Keratinocyte (primary cell): ENCODE measurements at regions not wholly inside any gene's neighbourhood (a gene's known extent, or its start where the extent isn't known, plus 50 kb on each side); places are given as distances from the start of the nearest gene placed in this dataset.

Experiments
- DNase-seq: peaks from one replicate; pipeline ENCODE4 v3.0.0-alpha.2; 2011; ENCODE audit warnings: low read depth, missing footprints, low spot score
- FAIRE-seq: peaks from 2 replicates; lab custom pipeline; 2011; peaks lifted over from hg19 to GRCh38; lab: Jason Lieb, UNC
- H2AFZ ChIP-seq: 2 replicates; pipeline ENCODE4 v1.6.0; 2012; ENCODE audit warnings: low read length, control low read depth, inconsistent platforms; ENCODE audit not compliant: control insufficient read depth
- H3K27ac ChIP-seq: 2 replicates; pipeline ENCODE4 v1.5.1; 2011; ENCODE audit warnings: low read length; ENCODE audit not compliant: control insufficient read depth, insufficient read depth
- H3K27me3 ChIP-seq: 3 replicates; pipeline ENCODE4 v1.6.0; 2011; ENCODE audit warnings: low read length; ENCODE audit not compliant: control insufficient read depth, insufficient read depth; ENCODE audit errors: extremely low read depth
- H3K36me3 ChIP-seq, 2 experiments: 2 replicates in 1 of 2; 3 replicates in 1 of 2; pipeline ENCODE4 v1.5.1; 2011; ENCODE audit warnings: low read length in 2 of 2, mild to moderate bottlenecking in 1 of 2; ENCODE audit not compliant: control insufficient read depth in 2 of 2, insufficient read depth in 2 of 2; ENCODE audit errors: extremely low read depth in 1 of 2
- H3K4me1 ChIP-seq: 3 replicates; pipeline ENCODE4 v1.5.1; 2011; ENCODE audit warnings: low read length; ENCODE audit not compliant: control insufficient read depth, insufficient read depth; ENCODE audit errors: extremely low read depth
- H3K4me2 ChIP-seq: 3 replicates; pipeline ENCODE4 v1.6.0; 2011; ENCODE audit warnings: low read depth, low read length; ENCODE audit not compliant: control insufficient read depth, insufficient read depth; ENCODE audit errors: extremely low read depth
- H3K4me3 ChIP-seq, 3 experiments: fragments of 200-600 bp in 1 of 3; sonication (generic) in 1 of 3; 2 replicates in 2 of 3; 3 replicates in 1 of 3; pipeline ENCODE4 v1.5.1; 2011 to 2016; ENCODE audit warnings: low read length in 3 of 3, mild to moderate bottlenecking in 3 of 3, control low read depth in 2 of 3, inconsistent platforms in 1 of 3, low read depth in 1 of 3, mixed read lengths in 1 of 3, mixed run types in 1 of 3, moderate library complexity in 1 of 3; ENCODE audit not compliant: control insufficient read depth in 2 of 3, insufficient read depth in 2 of 3; ENCODE audit errors: extremely low read depth in 1 of 3
- H3K79me2 ChIP-seq: 2 replicates; pipeline ENCODE4 v1.6.0; 2012; ENCODE audit warnings: low read length; ENCODE audit not compliant: control insufficient read depth, insufficient read depth
- H3K9ac ChIP-seq: 3 replicates; pipeline ENCODE4 v1.6.0; 2011; ENCODE audit warnings: low read length; ENCODE audit not compliant: control insufficient read depth, insufficient read depth; ENCODE audit errors: extremely low read depth
- H3K9me1 ChIP-seq: 3 replicates; pipeline ENCODE4 v1.6.0; 2011; ENCODE audit warnings: low read length; ENCODE audit not compliant: control insufficient read depth, insufficient read depth; ENCODE audit errors: extremely low read depth
- H3K9me3 ChIP-seq: 2 replicates; pipeline ENCODE4 v1.5.1; 2012; ENCODE audit warnings: low read depth, low read length; ENCODE audit not compliant: control insufficient read depth
- H4K20me1 ChIP-seq: 3 replicates; pipeline ENCODE4 v1.6.0; 2011; ENCODE audit warnings: low read length; ENCODE audit not compliant: control insufficient read depth, insufficient read depth; ENCODE audit errors: extremely low read depth
- CTCF ChIP-seq, 3 experiments: IDR thresholded peaks in 1 of 3; conservative IDR thresholded peaks in 1 of 3; optimal IDR thresholded peaks in 1 of 3; 2 replicates in 2 of 3; 3 replicates in 1 of 3; pipeline versions ENCODE3 to v1.5.1; 2011; ENCODE audit warnings: low read length in 3 of 3, mild to moderate bottlenecking in 3 of 3, moderate library complexity in 2 of 3, control low read depth in 1 of 3, inconsistent platforms in 1 of 3; ENCODE audit not compliant: insufficient read depth in 2 of 3; ENCODE audit errors: extremely low read depth in 1 of 3
- EZH2 ChIP-seq: IDR thresholded peaks from one replicate; pipeline ENCODE4 v1.6.1; 2012; ENCODE audit warnings: inconsistent platforms, mild to moderate bottlenecking, low read length, moderate library complexity
- dilution Hi-C: fragments of 300-500 bp; cut with MboI; formaldehyde crosslinking; loops from one replicate; pipeline ENCODE4 v1.7.0; 2020; ENCODE audit warnings: low sequenced_read_pairs; ENCODE audit not compliant: extremely low pct_ligation_motif_present

GRCh38 chr17:11005940-11006339 is 168.1 kb upstream of the PIRT start:
- Histone ChIP-seq H3K9me3 (no peaks in the 10 kb centered on the region), H3K4me2 (no peak overlapping the region)
- FAIRE-seq, result no peak

GRCh38 chr17:11002417-11002816 is 164.5 kb upstream of the PIRT start:
- no peaks in the 10 kb centered on the region for H3K27me3 ChIP-seq
- H3K27ac ChIP-seq, result no peak overlapping the region
- dilution Hi-C loops, result no loop called here
- no peak overlapping the region for H2AFZ ChIP-seq
- H3K9me1 ChIP-seq, result no peaks in the 10 kb centered on the region
- no peak for TF ChIP-seq EZH2
- no peak for TF ChIP-seq CTCF (optimal IDR thresholded peaks at IDR 0.05 in 1 of 3, IDR thresholded peaks at IDR 0.05 in 1 of 3, conservative IDR thresholded peaks at IDR 0.05 in 1 of 3; ENCODE audit: extremely low read depth in 1 of 3, insufficient read depth in 2 of 3, low read length in 3 of 3)
- H3K9me3 ChIP-seq, result no peaks in the 10 kb centered on the region
- FAIRE-seq (no peak), DNase-seq (no peak)
- H3K4me1 ChIP-seq, result no peaks in the 10 kb centered on the region
- no peaks in the 10 kb centered on the region for H3K36me3 ChIP-seq
- no peaks in the 10 kb centered on the region for H3K79me2 ChIP-seq
- no peak overlapping the region for H3K4me3 ChIP-seq
- H3K9ac ChIP-seq, result no peak overlapping the region
- no peaks in the 10 kb centered on the region for H4K20me1 ChIP-seq
- H3K4me2 ChIP-seq, result no peak overlapping the region

More at GRCh38 chr17:11005940-11006339, 168.1 kb upstream of the PIRT start:
- Histone ChIP-seq H3K9ac (no peak overlapping the region), H3K27me3 (no peaks in the 10 kb centered on the region), H4K20me1 (no peaks in the 10 kb centered on the region), H3K27ac (no peak overlapping the region), H3K36me3 (no peaks in the 10 kb centered on the region), H3K9me1 (no peaks in the 10 kb centered on the region), H2AFZ (no peak overlapping the region), H3K79me2 (no peaks in the 10 kb centered on the region), H3K4me1 (no peaks in the 10 kb centered on the region), H3K4me3 (no peak overlapping the region)
- dilution Hi-C loops, result no loop called here
- no peak for DNase-seq
- no peak for TF ChIP-seq CTCF (optimal IDR thresholded peaks at IDR 0.05 in 1 of 3, IDR thresholded peaks at IDR 0.05 in 1 of 3, conservative IDR thresholded peaks at IDR 0.05 in 1 of 3; ENCODE audit: extremely low read depth in 1 of 3, insufficient read depth in 2 of 3, low read length in 3 of 3)
- no peak for TF ChIP-seq EZH2
